ENCODE measurements at regions not wholly inside any gene's neighbourhood (a gene's known extent, or its start where the extent isn't known, plus 50 kb on each side); places are given as distances from the start of the nearest gene placed in this dataset.

DNA sequence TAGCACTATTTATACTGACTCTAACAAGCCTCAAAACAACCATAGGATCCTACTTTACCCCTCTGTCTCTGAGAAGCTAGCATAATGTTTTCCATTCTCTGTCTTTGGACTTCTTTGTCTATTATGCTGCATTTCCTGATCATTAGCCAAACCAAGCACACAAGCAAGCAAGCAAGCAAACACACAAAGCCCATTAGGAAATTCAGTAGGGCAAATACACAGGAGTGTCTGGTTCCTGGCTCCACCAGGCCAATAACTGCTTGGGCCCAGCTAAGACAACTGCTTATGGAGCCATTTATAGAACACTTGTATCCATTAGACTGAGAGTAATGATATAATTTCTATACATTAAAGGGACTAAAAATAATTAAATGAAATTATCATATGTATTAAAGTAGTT is 952.9 kb upstream of the EPHA7 start:
- DNase-seq (ENCODE audit: low read depth): no peak

DNA sequence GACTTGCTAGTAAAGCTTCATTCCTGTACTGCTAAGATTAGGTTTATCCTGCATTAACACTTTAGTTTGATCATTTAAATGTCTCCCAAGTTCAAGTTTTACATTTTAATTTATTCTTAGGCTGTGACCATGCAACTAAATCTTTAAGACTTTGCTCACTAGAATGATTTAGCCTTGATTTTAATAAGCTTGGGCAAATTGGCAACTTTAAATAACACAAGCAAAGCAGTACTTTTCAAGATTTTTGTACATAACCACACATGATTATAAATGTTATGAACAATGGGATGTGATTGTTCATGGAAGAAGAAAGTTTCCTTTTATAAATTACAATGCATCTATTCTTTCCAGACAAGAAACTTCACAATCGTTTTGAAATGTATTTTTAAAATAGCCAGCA is 948.0 kb upstream of the EPHA7 start:
- DNase-seq (ENCODE audit: low read depth): no peak

DNA sequence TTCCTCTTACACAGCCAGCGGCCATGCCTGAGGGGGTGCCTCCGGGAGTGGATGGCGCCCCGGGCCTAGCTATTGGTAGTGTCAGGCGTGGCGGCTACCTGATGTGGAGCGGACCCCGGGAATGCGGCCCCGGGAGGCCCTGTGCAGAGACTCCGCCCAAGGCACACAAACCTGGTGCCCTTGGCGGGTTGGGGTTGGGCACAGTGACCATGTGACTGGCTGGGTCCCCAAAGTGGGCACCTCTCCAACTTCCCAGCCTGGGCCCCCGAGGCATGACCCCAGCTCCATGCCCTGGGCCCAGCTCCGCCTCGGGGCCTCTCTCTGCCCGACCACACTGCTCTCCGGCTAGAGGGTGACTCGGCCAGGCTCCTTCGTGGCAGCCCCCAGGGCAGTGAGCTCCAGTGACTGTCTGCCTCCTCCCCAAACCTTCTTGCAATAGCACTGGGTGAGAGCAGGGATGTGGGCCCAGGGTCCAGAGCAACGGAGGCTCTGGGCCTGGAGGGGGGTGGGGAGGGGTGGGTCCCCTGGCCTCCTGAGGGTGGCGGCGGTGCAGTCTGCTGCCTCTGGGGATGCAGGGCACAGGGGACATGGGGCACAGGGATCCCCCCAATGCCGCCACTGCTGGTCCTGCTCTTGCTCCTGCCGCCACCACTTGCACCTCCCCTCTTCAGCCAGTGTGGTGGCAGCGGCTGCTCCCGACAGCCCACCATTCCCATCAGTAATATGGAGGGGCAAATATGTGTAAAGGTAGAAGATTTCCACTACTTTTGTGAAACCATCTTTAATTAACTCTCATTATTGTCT is 942.9 kb upstream of the EPHA7 start:
- no peak for DNase-seq (ENCODE audit: low read depth)

DNA sequence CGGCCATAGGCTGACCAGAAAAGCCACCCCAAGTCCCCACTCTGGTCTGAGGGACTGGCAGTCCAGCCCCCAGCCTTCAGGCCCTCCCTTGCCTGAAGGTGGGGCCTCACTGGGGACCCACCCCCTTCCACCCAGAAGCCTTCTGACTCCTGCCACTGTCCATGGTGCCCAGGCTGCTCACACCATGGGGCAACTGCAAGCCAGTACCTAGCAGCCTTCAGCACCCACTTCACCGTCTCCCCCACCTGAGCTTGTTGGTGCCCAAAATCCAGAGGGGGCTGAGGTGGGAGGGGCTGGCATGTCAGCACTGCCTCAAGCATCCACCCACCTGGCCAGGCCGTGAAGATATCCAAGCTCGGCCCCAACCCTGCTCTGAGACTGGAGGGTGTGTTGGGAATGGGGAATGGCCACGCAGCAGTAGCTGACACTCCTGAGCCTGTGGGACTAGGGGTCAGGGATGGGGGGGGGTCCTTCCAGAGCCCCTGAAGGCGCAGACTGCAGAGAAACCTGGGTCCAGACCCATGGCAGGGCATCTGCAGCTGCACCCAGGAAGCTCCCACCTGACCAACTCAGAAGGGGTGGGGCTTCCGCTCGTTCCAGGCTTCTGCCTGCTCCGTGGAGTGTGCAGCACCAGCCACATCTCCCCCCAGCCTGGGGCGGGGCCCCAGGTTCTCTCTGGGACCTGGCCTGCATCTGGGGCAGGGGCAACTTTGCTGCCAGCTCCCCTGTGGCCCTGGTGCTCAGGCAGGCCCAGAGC is 942.1 kb upstream of the EPHA7 start:
- no peak for DNase-seq (ENCODE audit: low read depth)

DNA sequence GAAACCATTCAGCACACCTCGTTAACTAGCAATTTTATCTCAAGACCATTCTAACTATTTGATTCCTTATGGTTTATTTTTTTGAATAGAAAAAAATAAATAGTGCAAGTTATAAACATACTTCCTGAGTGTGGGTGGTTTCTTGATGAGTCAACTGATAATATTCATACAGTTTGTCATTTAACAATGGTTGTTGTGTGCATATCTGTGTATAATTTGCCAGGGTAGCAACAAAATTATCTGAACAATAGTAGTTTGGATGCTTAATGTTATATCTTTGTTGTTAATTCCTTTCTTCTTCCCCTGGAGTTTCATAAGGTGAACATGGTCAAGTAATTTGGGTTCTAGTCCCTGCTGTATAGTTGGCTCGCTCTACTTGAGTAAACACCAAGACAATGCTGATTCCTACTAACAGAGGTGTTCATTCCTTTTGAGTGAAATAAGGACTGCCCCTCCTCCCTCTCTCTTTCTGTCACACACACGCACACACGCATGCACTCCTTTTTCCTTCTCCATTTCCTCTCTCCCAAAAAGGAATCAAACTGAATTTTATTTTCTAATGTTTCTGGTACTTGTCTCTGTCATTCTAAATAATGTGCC is 938.1 kb upstream of the EPHA7 start:
- DNase-seq (ENCODE audit: low read depth): no peak

DNA sequence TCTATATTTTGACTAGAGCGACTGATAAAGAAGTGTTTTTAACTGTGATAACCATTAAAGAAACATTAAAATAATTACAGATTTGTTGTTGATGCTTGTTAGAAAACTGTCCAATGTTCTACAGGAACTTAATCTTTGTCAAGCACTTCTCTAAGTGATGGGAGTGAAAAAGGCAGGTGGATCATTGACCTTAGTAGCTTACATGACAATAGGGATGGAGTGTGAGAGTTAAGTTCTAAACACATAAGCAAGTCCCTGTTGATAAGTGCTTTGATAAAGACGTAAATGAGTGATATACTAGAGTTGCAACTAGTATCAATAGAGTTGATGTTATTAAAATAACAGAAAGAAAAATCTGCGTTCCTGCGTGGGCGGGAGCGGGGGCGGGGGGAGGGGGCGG is 931.5 kb upstream of the EPHA7 start:
- no peak for DNase-seq (ENCODE audit: low read depth)

DNA sequence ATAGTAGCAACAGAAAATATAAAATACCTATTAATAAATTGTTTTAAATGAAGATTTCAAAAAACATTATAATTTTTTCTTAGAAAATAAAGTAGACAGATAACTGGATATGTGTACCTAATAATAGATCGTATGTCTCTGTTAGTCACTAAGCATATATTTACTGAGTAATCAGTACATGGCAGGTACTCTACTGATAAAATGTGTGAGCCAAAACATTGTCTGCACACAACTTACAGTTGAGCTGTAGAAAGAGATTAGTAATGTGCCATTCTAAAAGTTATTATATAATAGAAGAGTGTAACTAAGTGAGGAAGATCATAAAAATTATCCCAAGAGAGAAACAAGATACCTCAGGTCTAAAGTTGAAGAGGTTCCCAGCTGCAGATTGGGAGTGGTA is 929.9 kb upstream of the EPHA7 start:
- no peak for DNase-seq (ENCODE audit: low read depth)

DNA sequence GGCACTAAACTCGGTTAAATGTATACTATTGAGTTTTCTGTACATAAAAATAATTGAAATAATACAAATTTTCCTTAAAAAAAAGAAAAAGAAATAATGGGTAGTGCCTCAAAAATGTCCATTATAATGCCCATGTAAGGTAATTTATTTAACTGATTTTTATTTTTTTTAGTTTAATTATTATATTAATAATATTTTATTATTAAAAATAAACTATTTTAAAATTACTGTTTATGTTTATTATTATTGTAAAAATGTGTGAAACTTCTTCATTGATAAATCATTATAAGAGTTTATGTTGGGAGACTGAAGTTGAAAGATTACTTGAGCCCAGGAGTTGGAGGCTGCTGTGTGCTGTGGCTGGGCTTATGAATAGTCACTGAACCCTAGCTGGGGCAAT is 925.5 kb upstream of the EPHA7 start:
- no peak for DNase-seq (ENCODE audit: low read depth)

DNA sequence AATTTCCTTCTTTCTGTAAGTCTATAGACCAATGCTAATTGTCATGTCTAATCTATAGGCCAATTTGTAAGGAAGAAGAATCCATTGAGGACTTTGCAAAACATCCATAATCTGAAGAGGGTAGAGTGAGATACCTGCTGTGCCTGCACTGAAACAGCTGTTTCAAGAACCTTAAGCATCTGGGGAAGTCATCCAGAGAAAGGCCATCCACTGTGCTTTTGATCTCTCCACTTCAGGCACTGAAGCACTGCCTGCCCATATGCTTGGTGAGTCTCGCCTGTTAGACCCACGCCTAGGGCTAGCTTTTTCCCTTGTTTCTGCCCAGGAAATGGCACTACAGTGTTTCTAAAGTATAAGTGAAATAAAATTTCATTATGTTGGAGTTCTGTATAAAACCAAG is 921.8 kb upstream of the EPHA7 start:
- no peak for DNase-seq (ENCODE audit: low read depth)

DNA sequence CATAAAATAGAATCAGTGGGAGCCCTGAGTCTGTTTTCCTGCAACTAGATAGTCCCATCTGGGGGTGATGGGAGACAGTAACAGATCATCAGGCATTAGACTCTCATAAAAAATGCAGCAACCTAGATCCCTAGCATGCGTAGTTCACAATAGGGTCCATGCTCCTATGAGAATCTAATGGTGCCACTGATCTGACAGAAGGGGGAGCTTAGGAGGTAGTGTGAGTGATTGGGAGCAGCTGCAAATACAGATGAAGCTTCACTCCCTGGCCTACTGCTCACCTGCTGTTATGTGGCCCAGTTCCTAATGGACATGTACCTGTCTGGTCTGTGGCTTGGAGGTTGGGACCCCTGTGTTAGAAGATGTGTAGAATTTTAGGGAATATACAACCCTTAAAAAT is 904.5 kb upstream of the EPHA7 start:
- no peak for DNase-seq (ENCODE audit: low read depth)

DNA sequence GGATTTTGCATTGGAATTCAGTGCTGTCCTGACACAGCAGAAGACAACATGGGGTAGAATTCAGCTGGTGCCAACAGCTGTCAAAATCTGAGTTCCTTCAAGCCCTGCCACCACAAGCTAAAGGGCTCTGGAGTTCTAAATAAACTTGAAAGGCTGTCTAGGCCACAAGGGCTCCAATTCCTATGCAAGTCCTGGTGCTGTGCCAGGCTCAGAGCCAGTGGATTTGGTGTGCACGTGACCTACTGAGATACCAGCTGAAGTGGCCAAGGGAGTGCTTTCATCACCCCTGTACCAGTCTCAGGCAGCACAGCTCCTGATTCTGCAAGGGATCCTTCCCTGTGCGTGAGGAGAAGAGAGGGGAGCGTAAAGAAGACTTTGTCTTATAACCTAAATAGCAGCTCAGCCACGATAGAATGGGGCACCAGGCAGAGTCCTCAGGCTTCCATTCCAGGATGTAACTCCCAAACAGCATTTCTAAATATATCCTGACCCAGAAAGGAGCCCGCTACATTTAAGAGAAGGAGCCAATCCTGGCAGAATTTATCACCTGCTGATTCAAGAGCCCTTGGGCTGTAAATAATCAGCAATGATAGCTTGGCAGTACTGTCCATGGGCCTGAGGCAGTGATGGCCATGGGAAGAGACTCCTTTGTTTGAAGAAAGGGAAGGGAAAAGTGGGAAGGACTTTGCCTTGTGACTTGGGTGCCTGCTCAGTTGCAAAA is 881.2 kb upstream of the EPHA7 start:
- no peak for DNase-seq (ENCODE audit: low read depth)

DNA sequence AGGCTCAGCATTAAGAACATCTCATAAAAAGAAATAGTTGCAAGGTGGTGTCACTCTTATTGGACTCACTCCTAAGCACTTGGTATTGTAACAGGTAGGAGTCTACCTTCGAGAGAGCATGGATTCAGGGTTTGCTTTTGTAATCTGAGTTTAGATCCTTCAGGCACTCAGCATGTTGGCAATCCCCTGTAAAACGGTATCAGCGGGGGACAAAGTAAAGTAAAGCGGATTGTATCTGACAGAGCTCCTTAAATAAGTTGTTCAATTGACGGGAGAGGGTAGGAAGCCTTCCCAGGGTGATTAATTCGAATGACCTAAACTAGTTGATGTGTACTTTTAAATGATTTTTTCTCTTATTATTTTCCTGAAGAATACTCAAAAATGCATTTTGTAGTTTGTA is 869.8 kb upstream of the EPHA7 start:
- DNase-seq (ENCODE audit: low read depth): no peak

DNA sequence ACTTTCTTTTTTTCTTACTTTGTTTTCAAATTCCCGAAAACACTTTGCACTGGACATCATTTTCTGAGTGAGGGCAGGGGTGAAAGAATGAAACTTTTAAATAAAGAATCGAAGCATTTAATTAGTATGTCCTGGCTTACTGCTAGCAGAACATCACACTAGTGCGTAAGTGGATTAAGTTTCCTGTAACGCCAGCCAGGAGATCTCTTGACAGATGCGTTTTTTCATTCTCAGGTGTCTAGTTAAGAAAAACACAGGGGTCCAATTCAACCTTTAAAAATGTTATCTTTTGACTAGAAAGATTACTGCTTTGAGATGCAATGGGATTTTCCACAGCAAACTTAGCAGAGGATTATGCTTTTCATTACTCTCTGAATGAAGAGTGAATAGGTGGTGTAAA is 858.8 kb upstream of the EPHA7 start:
- DNase-seq (ENCODE audit: low read depth): no peak

DNA sequence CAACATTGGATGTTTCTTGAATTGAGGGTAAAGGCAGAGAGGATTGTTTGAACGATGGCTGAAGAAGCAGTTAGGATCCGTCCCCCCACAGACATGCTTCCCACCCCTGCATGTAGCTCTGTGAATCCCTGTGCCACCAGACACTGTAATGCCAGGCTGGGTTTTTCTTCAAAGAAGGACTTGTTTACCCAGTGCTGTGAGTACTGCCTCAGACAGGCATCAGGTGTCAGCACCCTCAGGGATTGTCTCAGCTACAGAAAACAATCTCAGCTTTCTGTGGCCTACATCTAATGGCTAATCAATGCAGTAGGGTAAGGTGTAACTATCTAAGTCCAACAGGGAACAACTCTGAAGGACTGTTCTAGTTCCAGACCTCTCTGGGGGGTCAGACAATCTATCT is 853.0 kb upstream of the EPHA7 start:
- DNase-seq (ENCODE audit: low read depth): no peak

DNA sequence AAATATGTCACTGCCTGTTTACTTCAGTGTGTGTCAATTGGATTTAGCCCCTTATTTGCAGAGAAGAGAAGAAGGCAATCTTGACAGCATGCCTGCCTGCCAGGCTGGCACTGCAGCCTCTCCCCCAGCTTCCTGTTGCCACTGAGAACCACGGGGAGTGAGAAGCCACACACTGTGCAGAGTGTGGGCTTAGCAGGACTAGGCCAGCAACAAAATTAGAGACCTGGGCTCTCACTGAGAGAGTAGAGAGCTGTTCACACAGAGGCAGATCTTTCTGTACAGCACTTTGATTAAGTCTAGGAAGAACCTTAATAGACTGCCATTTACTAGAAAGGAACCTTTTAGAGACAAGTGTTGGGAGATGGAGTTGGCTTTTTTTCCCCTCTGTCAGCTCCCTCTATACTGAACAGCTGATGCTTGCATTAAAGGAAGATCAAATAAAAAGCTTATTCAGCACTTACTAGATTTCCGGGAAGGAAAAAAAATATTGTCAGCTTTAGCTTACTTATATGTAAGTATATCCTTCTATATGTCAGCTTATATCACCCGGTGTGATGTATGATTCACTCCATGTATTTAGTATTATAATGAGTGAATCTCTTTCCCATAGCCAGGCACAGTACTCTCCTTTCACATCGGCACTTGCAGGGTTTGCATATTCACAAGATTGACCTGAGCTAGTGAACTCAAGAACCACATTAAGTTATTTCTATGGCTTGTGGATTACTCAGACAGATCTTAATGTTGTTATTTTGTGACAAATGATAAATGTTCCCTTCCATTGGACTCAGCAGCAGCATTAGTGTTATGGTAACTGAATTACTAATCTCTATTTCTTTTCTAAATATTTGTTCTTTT is 851.0 kb upstream of the EPHA7 start:
- DNase-seq (ENCODE audit: low read depth): no peak

DNA sequence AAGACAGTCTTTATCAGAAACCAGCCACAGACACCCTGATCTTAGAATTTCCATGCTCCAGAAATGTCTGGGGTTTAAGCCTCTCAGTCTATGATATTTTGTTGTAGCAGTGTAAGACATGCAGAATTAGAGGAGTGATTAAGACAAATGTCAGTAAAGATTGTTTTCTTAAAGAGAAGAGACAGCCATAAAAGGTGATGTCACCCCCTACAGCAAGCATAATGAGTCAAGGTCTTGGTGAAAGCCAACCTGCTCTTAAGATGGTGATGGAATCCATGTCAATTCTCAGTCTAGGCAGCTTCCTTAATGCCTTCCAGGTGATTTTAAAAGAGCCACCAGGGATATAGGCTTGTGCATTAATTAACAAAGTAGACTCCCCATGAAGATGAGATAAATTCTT is 849.9 kb upstream of the EPHA7 start:
- no peak for DNase-seq (ENCODE audit: low read depth)

DNA sequence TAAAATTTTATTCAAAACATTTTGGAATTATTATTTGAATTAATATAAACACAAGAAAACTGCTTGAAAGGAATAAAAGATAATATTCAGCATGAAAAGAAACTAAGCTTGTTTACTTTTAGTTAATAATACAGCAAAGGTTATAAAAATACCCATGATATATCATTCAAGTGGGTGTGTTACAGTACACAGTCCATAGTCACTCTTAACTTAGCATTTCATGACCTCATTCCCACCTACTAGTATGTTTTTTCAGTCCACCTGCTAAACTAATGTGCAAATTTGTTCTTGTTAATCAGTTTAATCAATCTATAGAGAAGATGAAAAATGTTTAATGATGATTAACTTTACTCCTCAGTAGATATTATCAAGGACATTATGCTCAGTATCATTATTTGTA is 841.4 kb upstream of the EPHA7 start:
- no peak for DNase-seq (ENCODE audit: low read depth)

DNA sequence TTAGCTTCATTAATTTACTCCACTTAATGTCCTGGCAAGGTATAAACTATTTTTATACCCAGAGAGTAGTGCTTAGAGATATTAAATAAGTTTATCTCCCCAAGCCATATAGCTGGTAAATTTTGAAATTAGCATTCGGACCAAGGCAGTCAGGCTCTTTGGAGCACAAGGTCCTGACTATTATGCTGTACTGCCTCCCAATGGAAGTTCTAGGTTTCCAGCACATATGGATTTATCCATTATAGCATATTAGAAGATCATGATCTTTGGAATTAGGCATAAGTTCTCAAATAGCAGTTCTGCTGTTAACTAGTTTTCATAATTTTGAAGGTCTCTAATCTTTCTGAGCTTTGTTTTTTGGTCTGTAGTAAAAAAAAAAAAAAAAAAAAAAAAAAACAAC is 835.3 kb upstream of the EPHA7 start:
- DNase-seq (ENCODE audit: low read depth): no peak

DNA sequence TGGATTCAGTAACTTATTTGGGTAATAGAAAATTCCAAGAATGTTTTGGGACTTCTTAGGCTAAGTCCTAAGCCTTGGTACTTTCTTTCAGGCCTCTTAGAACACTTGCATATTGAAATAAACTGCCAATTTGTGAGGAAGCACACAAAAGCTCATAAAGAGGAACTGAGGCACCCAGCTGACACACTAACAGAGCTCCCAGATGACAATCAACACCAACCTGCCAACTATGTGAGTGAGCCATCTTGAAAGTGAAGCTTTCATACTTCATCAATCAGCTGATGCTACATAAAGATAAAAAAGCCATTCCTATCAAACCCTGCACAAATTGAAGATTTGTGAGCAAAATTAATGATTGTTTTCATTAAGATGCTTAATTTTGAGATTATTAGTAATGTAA is 832.5 kb upstream of the EPHA7 start:
- no peak for DNase-seq (ENCODE audit: low read depth)

DNA sequence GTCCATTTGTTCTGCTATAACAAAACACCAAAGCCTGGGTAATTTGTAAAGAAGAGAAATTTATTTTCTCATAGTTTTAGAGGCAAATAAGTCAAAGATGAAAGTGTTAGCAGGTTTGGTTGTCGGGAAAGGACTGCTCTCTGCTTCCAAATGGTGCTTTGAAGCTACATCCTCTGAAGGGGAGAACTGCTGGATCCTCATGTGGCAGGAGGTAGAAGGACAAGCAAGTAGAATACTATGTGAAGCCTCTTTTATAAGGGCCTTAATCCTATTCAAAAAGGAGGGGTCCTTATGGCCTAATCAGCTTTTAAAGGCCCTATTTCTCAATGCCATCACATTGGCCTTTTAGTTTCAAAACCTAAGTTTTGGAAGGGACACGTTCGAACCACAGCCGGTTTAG is 826.0 kb upstream of the EPHA7 start:
- no peak for DNase-seq (ENCODE audit: low read depth)

DNA sequence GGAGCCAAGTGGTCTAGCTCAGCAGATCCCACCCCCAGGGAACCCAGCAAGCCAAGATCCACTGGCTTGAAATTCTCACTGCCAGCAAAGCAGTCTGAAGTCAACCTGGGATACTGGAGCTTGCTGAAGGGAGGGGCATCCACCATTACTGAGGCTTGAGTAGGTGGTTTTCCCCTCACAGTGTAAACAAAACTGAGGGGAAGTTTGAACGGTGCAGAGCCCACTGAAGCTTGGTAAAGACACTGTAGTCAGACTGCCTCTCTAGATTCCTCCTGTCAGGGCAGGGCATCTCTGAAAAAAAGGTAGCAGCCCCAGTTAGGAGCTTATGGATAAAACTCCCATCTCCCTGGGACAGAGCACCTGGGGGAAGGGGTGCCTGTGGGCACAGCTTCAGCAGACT is 819.5 kb upstream of the EPHA7 start:
- DNase-seq (ENCODE audit: low read depth): no peak

DNA sequence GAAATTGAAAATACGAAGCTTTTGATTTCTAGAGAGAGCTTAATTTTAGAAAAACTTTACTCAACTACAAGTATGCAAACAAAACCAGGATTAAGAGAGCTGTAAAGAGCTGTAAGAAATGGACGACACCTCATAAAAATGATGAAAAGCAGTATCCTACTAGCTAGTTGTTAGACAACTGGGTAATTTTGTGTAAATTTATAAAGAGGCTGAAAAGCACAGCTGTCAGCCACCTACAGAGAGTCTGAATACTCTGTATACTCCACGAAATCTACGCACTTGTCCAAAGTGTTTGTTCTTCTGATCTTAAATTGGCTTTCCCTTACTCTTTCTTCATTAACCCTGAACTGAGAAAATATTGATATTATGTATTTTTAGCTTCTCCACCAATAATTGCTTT is 808.4 kb upstream of the EPHA7 start:
- no peak for DNase-seq (ENCODE audit: low read depth)

Measured in non-pigmented ciliary epithelial cell (primary cell).